Nephron (organoid): ENCODE measurements at regions not wholly inside any gene's neighbourhood (a gene's known extent, or its start where the extent isn't known, plus 50 kb on each side); places are given as distances from the start of the nearest gene placed in this dataset.

Experiments used
- H3K27ac Mint-ChIP-seq, 3 experiments: 2 replicates each; pipeline ENCODE4 v1.8.0; 2020; ENCODE audit warnings: mixed read lengths in 3 of 3, mild to moderate bottlenecking in 2 of 3, moderate library complexity in 1 of 3
- H3K27me3 Mint-ChIP-seq: 2 replicates; pipeline ENCODE4 v1.8.0; 2021; ENCODE audit warnings: low read depth, mild to moderate bottlenecking, moderate library complexity, mixed read lengths
- H3K36me3 Mint-ChIP-seq: 2 replicates; pipeline ENCODE4 v1.8.0; 2020; ENCODE audit warnings: low read depth, mixed read lengths
- H3K4me1 Mint-ChIP-seq: 2 replicates; pipeline ENCODE4 v1.8.0; 2020; ENCODE audit warnings: mixed read lengths
- H3K4me3 Mint-ChIP-seq, 3 experiments: 2 replicates each; pipeline ENCODE4 v1.8.0; 2020; ENCODE audit warnings: mild to moderate bottlenecking in 3 of 3, mixed read lengths in 3 of 3, moderate library complexity in 2 of 3
- H3K9me3 Mint-ChIP-seq: 2 replicates; pipeline ENCODE4 v1.8.0; 2020; ENCODE audit warnings: mixed read lengths
- TF ChIP-seq, protein P1 (sequence below), 3 experiments: fragments of 200-600 bp; sonication (generic); IDR thresholded peaks; one replicate each; pipeline ENCODE4 v1.5.0; 2021; ENCODE audit warnings: antibody characterized with exemption in 3 of 3; ENCODE audit not compliant: unreplicated experiment in 3 of 3

DNA sequence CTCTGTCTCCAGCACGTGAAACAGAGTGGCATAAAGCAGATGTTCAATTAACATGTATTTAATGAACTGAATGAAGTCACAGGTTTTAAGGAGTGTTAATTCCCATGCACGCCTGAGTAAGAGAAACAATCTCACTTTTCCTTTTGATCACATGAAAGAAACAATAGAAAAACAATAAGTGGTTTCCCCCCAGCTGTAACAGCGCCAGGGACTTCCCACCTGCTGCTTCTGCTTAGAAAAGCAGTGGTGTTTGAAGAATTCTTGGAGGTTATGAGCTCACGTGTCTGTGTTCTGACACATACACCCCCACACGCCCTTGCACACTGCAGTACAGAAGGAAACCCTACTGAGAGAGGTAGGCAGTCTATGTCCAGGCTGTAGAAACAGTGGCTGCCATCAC lies 51.3 kb upstream of the FRMD4A start:
- Mint-ChIP-seq H3K27ac (no peak overlapping the region), H3K27me3 (peaks cover 13% of the 10 kb centered on the region), H3K9me3 (peaks cover 3% of the 10 kb centered on the region), H3K36me3 (no peaks in the 10 kb centered on the region), H3K4me3 (no peak overlapping the region), H3K4me1 (peaks cover 31% of the 10 kb centered on the region)
- TF ChIP-seq, protein P1, sequence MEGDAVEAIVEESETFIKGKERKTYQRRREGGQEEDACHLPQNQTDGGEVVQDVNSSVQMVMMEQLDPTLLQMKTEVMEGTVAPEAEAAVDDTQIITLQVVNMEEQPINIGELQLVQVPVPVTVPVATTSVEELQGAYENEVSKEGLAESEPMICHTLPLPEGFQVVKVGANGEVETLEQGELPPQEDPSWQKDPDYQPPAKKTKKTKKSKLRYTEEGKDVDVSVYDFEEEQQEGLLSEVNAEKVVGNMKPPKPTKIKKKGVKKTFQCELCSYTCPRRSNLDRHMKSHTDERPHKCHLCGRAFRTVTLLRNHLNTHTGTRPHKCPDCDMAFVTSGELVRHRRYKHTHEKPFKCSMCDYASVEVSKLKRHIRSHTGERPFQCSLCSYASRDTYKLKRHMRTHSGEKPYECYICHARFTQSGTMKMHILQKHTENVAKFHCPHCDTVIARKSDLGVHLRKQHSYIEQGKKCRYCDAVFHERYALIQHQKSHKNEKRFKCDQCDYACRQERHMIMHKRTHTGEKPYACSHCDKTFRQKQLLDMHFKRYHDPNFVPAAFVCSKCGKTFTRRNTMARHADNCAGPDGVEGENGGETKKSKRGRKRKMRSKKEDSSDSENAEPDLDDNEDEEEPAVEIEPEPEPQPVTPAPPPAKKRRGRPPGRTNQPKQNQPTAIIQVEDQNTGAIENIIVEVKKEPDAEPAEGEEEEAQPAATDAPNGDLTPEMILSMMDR (IDR thresholded peaks at IDR 0.05; ENCODE audit: unreplicated experiment in 3 of 3): no peak

DNA sequence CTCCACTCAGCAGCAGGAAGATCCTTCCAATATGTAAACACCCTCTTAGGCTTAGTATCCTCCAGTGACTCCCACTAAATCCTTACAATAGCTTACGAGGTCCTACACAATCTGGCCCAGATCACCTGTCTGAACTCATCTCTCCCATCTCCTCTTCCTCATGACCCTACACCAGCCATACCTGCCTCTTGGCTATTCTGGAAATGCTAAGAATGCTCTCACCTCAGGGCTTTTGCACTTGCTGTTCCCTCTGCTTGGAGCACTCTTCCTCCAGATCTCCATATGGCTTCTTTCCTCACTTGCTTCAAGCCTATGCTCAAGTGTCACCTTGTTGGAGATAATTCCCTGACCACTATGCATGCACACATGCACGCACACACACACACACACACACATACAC lies 50.8 kb upstream of the FRMD4A start:
- TF ChIP-seq, protein P1 (IDR thresholded peaks at IDR 0.05; ENCODE audit: unreplicated experiment in 3 of 3): no peak
- Mint-ChIP-seq H3K36me3 (no peaks in the 10 kb centered on the region), H3K4me3 (no peak overlapping the region), H3K27me3 (peaks cover 8% of the 10 kb centered on the region), H3K27ac (no peak overlapping the region), H3K4me1 (peaks cover 31% of the 10 kb centered on the region), H3K9me3 (no peaks in the 10 kb centered on the region)

DNA sequence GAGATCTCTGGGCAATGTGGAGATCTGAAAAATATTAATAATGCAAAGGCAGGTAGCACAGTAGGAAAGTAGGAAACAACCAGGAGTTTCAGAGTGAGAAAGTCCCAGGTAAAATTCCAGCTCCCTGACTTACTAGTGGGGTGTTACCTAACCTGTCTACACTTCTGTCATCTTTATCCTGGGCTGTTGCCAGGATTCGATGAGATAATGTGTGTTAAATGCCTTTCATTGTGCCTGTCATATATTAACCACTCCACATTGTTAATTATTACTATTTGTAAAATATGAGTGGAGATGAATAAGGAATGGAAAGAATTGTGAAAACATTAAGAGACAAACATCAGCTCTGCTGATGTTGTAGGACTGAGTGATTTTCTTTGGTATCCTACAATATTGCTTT lies 50.0 kb upstream of the FRMD4A start:
- H3K9me3 Mint-ChIP-seq: no peaks in the 10 kb centered on the region
- H3K36me3 Mint-ChIP-seq: no peaks in the 10 kb centered on the region
- TF ChIP-seq, protein P1 (IDR thresholded peaks at IDR 0.05; ENCODE audit: unreplicated experiment in 3 of 3): no peak

More for the DNA sequence above, 50.0 kb upstream of the FRMD4A start:
- Mint-ChIP-seq H3K4me3 (no peak overlapping the region), H3K27ac (no peak overlapping the region), H3K27me3 (peaks cover 8% of the 10 kb centered on the region), H3K4me1 (peaks cover 31% of the 10 kb centered on the region)
